AG04449 (cell line): ENCODE measurements at regions not wholly inside any gene's neighbourhood (a gene's known extent, or its start where the extent isn't known, plus 50 kb on each side); places are given as distances from the start of the nearest gene placed in this dataset.
A peak's percentile ranks its signal among the peaks of the same experiment; 100 is the strongest.

Experiments used
- CTCF ChIA-PET: fragments of 350-600 bp; formaldehyde crosslinking; extraction: SDS; loops from one replicate; lab custom pipeline; 2021; ENCODE audit warnings: antibody characterized with exemption; lab: Yijun Ruan, JAX
- POLR2A ChIA-PET: fragments of 400-600, 350-600 bp; formaldehyde crosslinking; extraction: SDS; loops from one replicate; lab custom pipeline; 2020; ENCODE audit warnings: antibody characterized with exemption, inconsistent platforms; lab: Yijun Ruan, JAX
- DNase-seq: peaks from one replicate; pipeline ENCODE4 v3.0.0-alpha.2; 2010; ENCODE audit warnings: low read depth, low spot score
- H3K4me3 ChIP-seq: 2 replicates; pipeline ENCODE4 v1.5.1; 2011; ENCODE audit warnings: low read depth, mild to moderate bottlenecking, control low read depth, low read length
- CTCF ChIP-seq: IDR thresholded peaks from one replicate; pipeline ENCODE4 v1.5.1; 2011; ENCODE audit warnings: mild to moderate bottlenecking, moderate library complexity, low read length, control low read depth, inconsistent platforms; ENCODE audit not compliant: insufficient read depth; ENCODE audit errors: missing control alignments

GRCh38 chr2:67342394-67342793 lies 54.7 kb upstream of the ETAA1 start:
- ChIA-PET CTCF (no interaction called here), POLR2A (no interaction called here)
- TF ChIP-seq CTCF: no peak
- DNase-seq: no peak
- H3K4me3 ChIP-seq: no peak overlapping the region

GRCh38 chr2:67346718-67347407 lies 50.3 kb upstream of the ETAA1 start:
- ChIA-PET CTCF (no interaction called here), POLR2A (no interaction called here)
- DNase-seq: peak; percentile 42
- no peak overlapping the region for H3K4me3 ChIP-seq
- TF ChIP-seq CTCF: no peak
